Stomach (tissue), 4 donors: ENCODE measurements at regions not wholly inside any gene's neighbourhood (a gene's known extent, or its start where the extent isn't known, plus 50 kb on each side); places are given as distances from the start of the nearest gene placed in this dataset.

ENCODE experiments used
- POLR2A ChIP-seq, 4 donors: fragments of 450-650 bp; IDR thresholded peaks; one replicate each; pipeline ENCODE4 v1.6.1; 2016; ENCODE audit warnings: antibody characterized with exemption in 4 of 4, control low read depth in 2 of 4, mild to moderate bottlenecking in 1 of 4, moderate library complexity in 1 of 4
- POLR2AphosphoS5 ChIP-seq, 3 donors: sonication (generic); formaldehyde crosslinking; IDR thresholded peaks; one replicate each; pipeline ENCODE4 v1.6.1; 2016; ENCODE audit warnings: antibody characterized with exemption in 3 of 3
- TF ChIP-seq, protein P1 (sequence below), 7 experiments: fragments of 450-650 bp in 4 of 7; fragments of 200-600 bp in 3 of 7; sonication (generic) in 3 of 7; IDR thresholded peaks; one replicate each; pipeline ENCODE4 v1.5.1; 2016 to 2019; ENCODE audit warnings: antibody characterized with exemption in 7 of 7, control low read depth in 2 of 7, mild to moderate bottlenecking in 1 of 7

DNA sequence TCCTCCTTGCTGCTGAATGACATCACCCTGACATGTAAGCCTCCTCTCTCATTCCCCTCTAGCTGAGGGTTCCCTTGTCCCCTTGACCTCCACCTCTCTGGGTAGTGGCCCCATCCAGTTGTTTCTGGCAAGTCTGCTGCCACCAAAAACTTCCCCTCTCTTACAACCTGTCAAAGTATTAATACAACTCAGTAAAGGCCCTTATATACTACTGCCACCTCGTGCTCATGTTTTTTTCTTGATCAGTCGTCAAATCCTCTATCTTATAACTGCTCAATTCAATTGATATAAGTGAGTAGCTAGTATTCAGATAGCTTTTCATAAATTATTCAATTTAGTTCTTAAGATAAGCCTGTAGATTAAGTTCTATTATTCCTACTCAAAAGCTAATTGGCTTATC is 249.6 kb downstream of the MBNL1 start:
- TF ChIP-seq POLR2A (IDR thresholded peaks at IDR 0.05), result no peak
- TF ChIP-seq, protein P1, sequence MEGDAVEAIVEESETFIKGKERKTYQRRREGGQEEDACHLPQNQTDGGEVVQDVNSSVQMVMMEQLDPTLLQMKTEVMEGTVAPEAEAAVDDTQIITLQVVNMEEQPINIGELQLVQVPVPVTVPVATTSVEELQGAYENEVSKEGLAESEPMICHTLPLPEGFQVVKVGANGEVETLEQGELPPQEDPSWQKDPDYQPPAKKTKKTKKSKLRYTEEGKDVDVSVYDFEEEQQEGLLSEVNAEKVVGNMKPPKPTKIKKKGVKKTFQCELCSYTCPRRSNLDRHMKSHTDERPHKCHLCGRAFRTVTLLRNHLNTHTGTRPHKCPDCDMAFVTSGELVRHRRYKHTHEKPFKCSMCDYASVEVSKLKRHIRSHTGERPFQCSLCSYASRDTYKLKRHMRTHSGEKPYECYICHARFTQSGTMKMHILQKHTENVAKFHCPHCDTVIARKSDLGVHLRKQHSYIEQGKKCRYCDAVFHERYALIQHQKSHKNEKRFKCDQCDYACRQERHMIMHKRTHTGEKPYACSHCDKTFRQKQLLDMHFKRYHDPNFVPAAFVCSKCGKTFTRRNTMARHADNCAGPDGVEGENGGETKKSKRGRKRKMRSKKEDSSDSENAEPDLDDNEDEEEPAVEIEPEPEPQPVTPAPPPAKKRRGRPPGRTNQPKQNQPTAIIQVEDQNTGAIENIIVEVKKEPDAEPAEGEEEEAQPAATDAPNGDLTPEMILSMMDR (IDR thresholded peaks at IDR 0.05), result no peak
- no peak for TF ChIP-seq POLR2AphosphoS5 (IDR thresholded peaks at IDR 0.05)
